Smooth muscle cell (in vitro differentiated cells): ENCODE measurements at regions not wholly inside any gene's neighbourhood (a gene's known extent, or its start where the extent isn't known, plus 50 kb on each side); places are given as distances from the start of the nearest gene placed in this dataset.

Source experiments
- DNase-seq: peaks from one replicate; lab custom pipeline; 2025; ENCODE audit not compliant: unreplicated experiment; lab: John Stamatoyannopoulos, UW
- H2AFZ ChIP-seq: fragments of 200-600 bp; sonication (generic); 2 replicates; pipeline ENCODE4 v1.6.0; 2016; ENCODE audit warnings: antibody characterized with exemption, low read depth, mild to moderate bottlenecking
- H3F3A ChIP-seq: fragments of 200-600 bp; sonication (generic); 2 replicates; pipeline ENCODE4 v1.6.0; 2017; ENCODE audit warnings: antibody characterized with exemption, low read depth
- H3K27ac ChIP-seq: fragments of 200-600 bp; sonication (generic); 2 replicates; pipeline ENCODE4 v1.5.1; 2016; ENCODE audit warnings: low read depth, mild to moderate bottlenecking
- H3K27me3 ChIP-seq: fragments of 200-600 bp; sonication (generic); 2 replicates; pipeline ENCODE4 v1.6.1; 2016; ENCODE audit warnings: low read depth, mild to moderate bottlenecking
- H3K36me3 ChIP-seq: fragments of 200-600 bp; sonication (generic); 2 replicates; pipeline ENCODE4 v1.5.1; 2016; ENCODE audit warnings: low read depth
- H3K4me1 ChIP-seq: fragments of 200-600 bp; sonication (generic); 2 replicates; pipeline ENCODE4 v1.5.1; 2016; ENCODE audit warnings: low read depth
- H3K4me2 ChIP-seq: fragments of 200-600 bp; sonication (generic); 2 replicates; pipeline ENCODE4 v1.6.0; 2016; ENCODE audit warnings: mild to moderate bottlenecking
- H3K4me3 ChIP-seq: fragments of 200-600 bp; sonication (generic); 2 replicates; pipeline ENCODE4 v1.5.1; 2016; ENCODE audit warnings: mild to moderate bottlenecking
- H3K79me2 ChIP-seq: fragments of 200-600 bp; sonication (generic); 2 replicates; pipeline ENCODE4 v1.6.0; 2016; ENCODE audit warnings: low read depth, mild to moderate bottlenecking
- H3K9ac ChIP-seq: fragments of 200-600 bp; sonication (generic); 2 replicates; pipeline ENCODE4 v1.6.0; 2016; ENCODE audit warnings: low read depth
- H3K9me3 ChIP-seq: fragments of 200-600 bp; sonication (generic); replicated peaks from 2 replicates; pipeline ENCODE4 v1.5.1; 2016; ENCODE audit warnings: low read depth
- H4K20me1 ChIP-seq: fragments of 200-600 bp; sonication (generic); 2 replicates; pipeline ENCODE4 v1.6.0; 2016; ENCODE audit warnings: low read depth
- WGBS: methylation state at CpG from one replicate; pipeline ENCODE4 v1.1.7; 2016; ENCODE audit warnings: low lambda C conversion rate; 5-methylcytosine and 5-hydroxymethylcytosine counted together
- TF ChIP-seq, protein P1 (sequence below): fragments of 200-600 bp; sonication (generic); IDR thresholded peaks from 2 replicates; pipeline ENCODE4 v1.5.1; 2017; ENCODE audit warnings: borderline replicate concordance, mild to moderate bottlenecking, antibody characterized with exemption; ENCODE audit not compliant: insufficient read depth, poor library complexity, severe bottlenecking

GRCh38 chr13:81927347-81927746 is 1586.4 kb upstream of the SPRY2 start:
- H3F3A ChIP-seq, result no peaks in the 10 kb centered on the region
- H3K79me2 ChIP-seq, result no peaks in the 10 kb centered on the region
- no peak for DNase-seq
- no peaks in the 10 kb centered on the region for H3K4me1 ChIP-seq
- peak overlapping the region; percentile 39 for H2AFZ ChIP-seq
- no peaks in the 10 kb centered on the region for H3K27me3 ChIP-seq
- H3K9ac ChIP-seq, result no peak overlapping the region
- TF ChIP-seq, protein P1, sequence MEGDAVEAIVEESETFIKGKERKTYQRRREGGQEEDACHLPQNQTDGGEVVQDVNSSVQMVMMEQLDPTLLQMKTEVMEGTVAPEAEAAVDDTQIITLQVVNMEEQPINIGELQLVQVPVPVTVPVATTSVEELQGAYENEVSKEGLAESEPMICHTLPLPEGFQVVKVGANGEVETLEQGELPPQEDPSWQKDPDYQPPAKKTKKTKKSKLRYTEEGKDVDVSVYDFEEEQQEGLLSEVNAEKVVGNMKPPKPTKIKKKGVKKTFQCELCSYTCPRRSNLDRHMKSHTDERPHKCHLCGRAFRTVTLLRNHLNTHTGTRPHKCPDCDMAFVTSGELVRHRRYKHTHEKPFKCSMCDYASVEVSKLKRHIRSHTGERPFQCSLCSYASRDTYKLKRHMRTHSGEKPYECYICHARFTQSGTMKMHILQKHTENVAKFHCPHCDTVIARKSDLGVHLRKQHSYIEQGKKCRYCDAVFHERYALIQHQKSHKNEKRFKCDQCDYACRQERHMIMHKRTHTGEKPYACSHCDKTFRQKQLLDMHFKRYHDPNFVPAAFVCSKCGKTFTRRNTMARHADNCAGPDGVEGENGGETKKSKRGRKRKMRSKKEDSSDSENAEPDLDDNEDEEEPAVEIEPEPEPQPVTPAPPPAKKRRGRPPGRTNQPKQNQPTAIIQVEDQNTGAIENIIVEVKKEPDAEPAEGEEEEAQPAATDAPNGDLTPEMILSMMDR, result no peak
- H3K4me3 ChIP-seq, result no peak overlapping the region
- no peaks in the 10 kb centered on the region for H3K36me3 ChIP-seq
- H3K27ac ChIP-seq, result no peak overlapping the region
- no peaks in the 10 kb centered on the region for H3K9me3 ChIP-seq
- no peak overlapping the region for H3K4me2 ChIP-seq
- H4K20me1 ChIP-seq, result no peaks in the 10 kb centered on the region

DNA sequence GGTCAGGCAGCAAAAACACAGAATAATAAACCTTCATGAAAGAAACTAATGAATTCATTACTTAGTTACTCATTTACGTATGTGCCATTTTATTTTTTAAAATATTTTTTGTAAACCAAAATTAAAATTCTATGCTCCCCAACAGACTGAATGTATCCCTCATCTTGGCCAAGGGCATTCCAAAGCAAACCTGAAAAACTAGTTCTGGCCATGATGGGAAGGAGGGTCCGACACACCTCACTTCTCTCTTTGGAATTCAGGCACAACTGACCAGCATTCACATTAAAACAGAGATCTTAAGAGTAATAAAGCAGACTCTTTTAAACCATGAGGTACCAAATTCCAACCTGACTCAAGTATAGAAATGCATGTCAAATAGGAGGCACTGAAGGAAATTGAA is 1576.9 kb upstream of the SPRY2 start:
- H3K4me2 ChIP-seq, result no peak overlapping the region
- TF ChIP-seq, protein P1, result no peak
- H3K27me3 ChIP-seq, result no peaks in the 10 kb centered on the region
- 88% methylated on average over 2 of the region's 2 CpGs for WGBS
- no peak overlapping the region for H3K4me3 ChIP-seq
- DNase-seq, result no peak
- no peak overlapping the region for H3K27ac ChIP-seq
- H3K79me2 ChIP-seq, result no peaks in the 10 kb centered on the region
- no peak overlapping the region for H3K9ac ChIP-seq
- no peaks in the 10 kb centered on the region for H3K36me3 ChIP-seq
- no peaks in the 10 kb centered on the region for H4K20me1 ChIP-seq
- H3K4me1 ChIP-seq, result no peaks in the 10 kb centered on the region
- no peaks in the 10 kb centered on the region for H3K9me3 ChIP-seq
- no peak overlapping the region for H2AFZ ChIP-seq
- no peaks in the 10 kb centered on the region for H3F3A ChIP-seq

DNA sequence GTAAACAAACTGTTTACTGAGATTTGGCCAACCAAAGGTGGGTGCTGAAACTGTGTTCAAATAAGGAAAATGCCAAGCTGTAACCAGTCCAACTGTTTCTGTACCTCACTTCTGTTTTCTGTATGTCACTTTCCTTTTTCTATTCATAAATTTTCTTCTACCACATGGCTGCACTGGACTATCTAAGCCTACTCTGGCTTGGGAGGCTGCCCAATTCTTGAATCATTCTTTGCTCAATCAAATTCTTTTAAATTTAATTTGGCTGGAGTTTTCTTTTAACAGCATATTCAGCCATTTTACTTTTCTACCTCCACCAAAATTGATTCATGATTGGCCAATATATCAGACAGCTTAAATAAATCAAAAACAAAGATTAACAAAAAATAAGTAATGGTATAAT is 1575.5 kb upstream of the SPRY2 start:
- Histone ChIP-seq H3K27ac (no peak overlapping the region), H3K4me3 (no peak overlapping the region), H3F3A (no peaks in the 10 kb centered on the region), H3K27me3 (no peaks in the 10 kb centered on the region), H3K36me3 (no peaks in the 10 kb centered on the region), H4K20me1 (no peaks in the 10 kb centered on the region), H3K9ac (no peak overlapping the region), H3K4me2 (no peak overlapping the region), H3K9me3 (no peaks in the 10 kb centered on the region), H3K4me1 (no peaks in the 10 kb centered on the region), H2AFZ (no peak overlapping the region), H3K79me2 (no peaks in the 10 kb centered on the region)
- TF ChIP-seq, protein P1, result no peak
- no peak for DNase-seq

- Histone ChIP-seq H3K9ac (no peak overlapping the region), H3K9me3 (no peaks in the 10 kb centered on the region), H3K27ac (no peak overlapping the region), H3F3A (no peaks in the 10 kb centered on the region), H3K79me2 (no peaks in the 10 kb centered on the region), H4K20me1 (no peaks in the 10 kb centered on the region), H2AFZ (no peak overlapping the region), H3K4me3 (no peak overlapping the region), H3K4me2 (no peak overlapping the region), H3K36me3 (no peaks in the 10 kb centered on the region), H3K27me3 (no peaks in the 10 kb centered on the region), H3K4me1 (no peaks in the 10 kb centered on the region)
- TF ChIP-seq, protein P1, result no peak
- no peak for DNase-seq
- 97% methylated on average over 1 of the region's 1 CpG for WGBS
These were observed 1567.0 kb upstream of the SPRY2 start for GRCh38 chr13:81907787-81908372.
